Right cardiac atrium (tissue), 5 donors: ENCODE measurements at regions not wholly inside any gene's neighbourhood (a gene's known extent, or its start where the extent isn't known, plus 50 kb on each side); places are given as distances from the start of the nearest gene placed in this dataset.
A peak's percentile ranks its signal among the peaks of the same experiment; 100 is the strongest.

Experiments used
- ATAC-seq, 2 donors: fragments of 200-7000 bp; cut with Tn5 transposase; one replicate each; pipeline versions ENCODE4 v1.8.0 to v1.9.1; 2020; ENCODE audit warnings: moderate library complexity in 2 of 2, mild to moderate bottlenecking in 1 of 2
- DNase-seq, 3 donors: peaks; one replicate each; pipeline ENCODE4 v3.0.0-alpha.2; 2020
- H3K27ac ChIP-seq: one replicate; pipeline ENCODE4 v1.5.1; 2013; ENCODE audit warnings: mild to moderate bottlenecking, low read length, control low read depth, moderate library complexity
- H3K27me3 ChIP-seq: one replicate; pipeline ENCODE4 v1.6.1; 2013; ENCODE audit not compliant: control insufficient read depth, insufficient read depth
- H3K4me1 ChIP-seq: one replicate; pipeline ENCODE4 v1.6.1; 2013; ENCODE audit warnings: low read length; ENCODE audit not compliant: control insufficient read depth, insufficient read depth
- H3K4me3 ChIP-seq: one replicate; pipeline ENCODE4 v1.5.1; 2013; ENCODE audit warnings: low read length, control low read depth
- H3K9me3 ChIP-seq: one replicate; pipeline ENCODE4 v1.6.1; 2013; ENCODE audit warnings: low read length; ENCODE audit not compliant: control insufficient read depth
- WGBS: extraction: QIAGEN DNeasy Blood & Tissue Kit; methylation state at CpG from one replicate; pipeline ENCODE4 v1.1.7; 2013; 5-methylcytosine and 5-hydroxymethylcytosine counted together
- intact Hi-C, 4 donors: fragments of 100-400 bp; cut with DNase I; formaldehyde crosslinking; loops; one replicate each; pipeline versions ENCODE4 v1.11.0 to v1.14.0; 2022 to 2023
- donor health status: healthy with polysubstance abuse.
- donor health status: DM: no; HTN: yes; CAD: no.
- donor health status: DM: no; HTN: no; CAD: no.
- donor health status: DM: no; HTN: yes; CAD: no; lungs with severe emphysema.
- donor health status: DM: yes; HTN: yes; CAD: no.

- intact Hi-C loops: no loop called here
- WGBS: 94% methylated on average over 4 of the region's 4 CpGs
Observed at GRCh38 chr20:24751551-24751950, 197.5 kb upstream of the CST7 start.

GRCh38 chr20:24752612-24753011, 196.5 kb upstream of the CST7 start:
- Histone ChIP-seq H3K27ac (no peak overlapping the region), H3K4me3 (no peak overlapping the region), H3K27me3 (no peaks in the 10 kb centered on the region), H3K4me1 (no peaks in the 10 kb centered on the region), H3K9me3 (no peaks in the 10 kb centered on the region)
- DNase-seq: no peak
- ATAC-seq: no peak
- WGBS: 90% methylated on average over 6 of the region's 6 CpGs
- intact Hi-C loops: no loop called here

More at GRCh38 chr20:24751551-24751950, 197.5 kb upstream of the CST7 start:
- H3K27ac ChIP-seq: no peak overlapping the region
- H3K27me3 ChIP-seq: no peaks in the 10 kb centered on the region
- H3K4me1 ChIP-seq: no peaks in the 10 kb centered on the region
- H3K4me3 ChIP-seq: no peak overlapping the region
- no peaks in the 10 kb centered on the region for H3K9me3 ChIP-seq
- no peak for DNase-seq
- ATAC-seq: no peak

GRCh38 chr20:24753130-24753529, 195.9 kb upstream of the CST7 start:
- Histone ChIP-seq H3K4me3 (no peak overlapping the region), H3K9me3 (no peaks in the 10 kb centered on the region), H3K4me1 (no peaks in the 10 kb centered on the region), H3K27me3 (no peaks in the 10 kb centered on the region), H3K27ac (no peak overlapping the region)
- intact Hi-C loops: no loop called here
- no peak for ATAC-seq
- 82% methylated on average over 4 of the region's 4 CpGs for WGBS
- no peak for DNase-seq

GRCh38 chr20:24754691-24755090, 194.4 kb upstream of the CST7 start:
- Histone ChIP-seq H3K4me3 (no peak overlapping the region), H3K27ac (no peak overlapping the region), H3K9me3 (no peaks in the 10 kb centered on the region), H3K4me1 (no peaks in the 10 kb centered on the region), H3K27me3 (no peaks in the 10 kb centered on the region)
- WGBS: 76% methylated on average over 6 of the region's 6 CpGs
- no peak for ATAC-seq
- intact Hi-C loops: no loop called here
- no peak for DNase-seq

GRCh38 chr20:24755411-24755922, 193.6 kb upstream of the CST7 start:
- DNase-seq: no peak
- ATAC-seq: no peak
- intact Hi-C loops: no loop called here
- no peaks in the 10 kb centered on the region for H3K4me1 ChIP-seq
- H3K27me3 ChIP-seq: no peaks in the 10 kb centered on the region
- WGBS: 73% methylated on average over 4 of the region's 4 CpGs
- H3K27ac ChIP-seq: no peak overlapping the region
- no peaks in the 10 kb centered on the region for H3K9me3 ChIP-seq
- H3K4me3 ChIP-seq: no peak overlapping the region

GRCh38 chr20:24756292-24757025, 192.6 kb upstream of the CST7 start:
- H3K9me3 ChIP-seq: no peaks in the 10 kb centered on the region
- intact Hi-C loops: no loop called here
- DNase-seq: no peak
- ATAC-seq: peak; percentile 31 to 54
- no peaks in the 10 kb centered on the region for H3K27me3 ChIP-seq
- WGBS: 58% methylated on average over 12 of the region's 12 CpGs
- no peaks in the 10 kb centered on the region for H3K4me1 ChIP-seq
- H3K4me3 ChIP-seq: no peak overlapping the region
- no peak overlapping the region for H3K27ac ChIP-seq

GRCh38 chr20:24761220-24762065, 187.6 kb upstream of the CST7 start:
- H3K27ac ChIP-seq: no peak overlapping the region
- H3K9me3 ChIP-seq: no peaks in the 10 kb centered on the region
- ATAC-seq (no peak), DNase-seq (peak in 1 of 3 donors; percentile 16)
- no peaks in the 10 kb centered on the region for H3K27me3 ChIP-seq
- H3K4me3 ChIP-seq: no peak overlapping the region
- intact Hi-C loops: no loop called here
- no peaks in the 10 kb centered on the region for H3K4me1 ChIP-seq
- 94% methylated on average over 7 of the region's 7 CpGs for WGBS

GRCh38 chr20:24762371-24762770, 186.7 kb upstream of the CST7 start:
- intact Hi-C loops: no loop called here
- DNase-seq (no peak), ATAC-seq (no peak)
- H3K4me1 ChIP-seq: no peaks in the 10 kb centered on the region
- no peaks in the 10 kb centered on the region for H3K27me3 ChIP-seq
- no peak overlapping the region for H3K4me3 ChIP-seq
- H3K9me3 ChIP-seq: no peaks in the 10 kb centered on the region
- H3K27ac ChIP-seq: no peak overlapping the region
- WGBS: 93% methylated on average over 3 of the region's 3 CpGs

- Histone ChIP-seq H3K9me3 (no peaks in the 10 kb centered on the region), H3K27me3 (no peaks in the 10 kb centered on the region), H3K4me3 (no peak overlapping the region), H3K27ac (no peak overlapping the region), H3K4me1 (no peaks in the 10 kb centered on the region)
- 85% methylated on average over 4 of the region's 4 CpGs for whole genome bisulfite sequencing
- intact Hi-C loops: no loop called here
- DNase-seq (no peak), ATAC-seq (no peak)
Observed at GRCh38 chr20:24762791-24763350, 186.2 kb upstream of the CST7 start.

- H3K9me3 ChIP-seq: no peaks in the 10 kb centered on the region
- intact Hi-C loops: no loop called here
- DNase-seq (no peak), ATAC-seq (no peak)
- H3K27me3 ChIP-seq: no peaks in the 10 kb centered on the region
- no peak overlapping the region for H3K4me3 ChIP-seq
- 66% methylated on average over 26 of the region's 26 CpGs for WGBS
- H3K27ac ChIP-seq: no peak overlapping the region
- no peaks in the 10 kb centered on the region for H3K4me1 ChIP-seq
Observed at GRCh38 chr20:24763386-24764026, 185.6 kb upstream of the CST7 start.
